Ureter (tissue), 1 donor: ENCODE measurements at regions not wholly inside any gene's neighbourhood (a gene's known extent, or its start where the extent isn't known, plus 50 kb on each side); places are given as distances from the start of the nearest gene placed in this dataset.
"Not testable (repeated sequence)": the region's sequence is repeated elsewhere in the genome, so short reads cannot be mapped to it uniquely, and the experiment has no call there.

Experiments used
- DNase-seq: peaks from one replicate; pipeline ENCODE4 v3.0.0-alpha.2; 2020; ENCODE audit warnings: low spot score
- donor health status: DM: yes; HTN: yes; CAD: no.

DNA sequence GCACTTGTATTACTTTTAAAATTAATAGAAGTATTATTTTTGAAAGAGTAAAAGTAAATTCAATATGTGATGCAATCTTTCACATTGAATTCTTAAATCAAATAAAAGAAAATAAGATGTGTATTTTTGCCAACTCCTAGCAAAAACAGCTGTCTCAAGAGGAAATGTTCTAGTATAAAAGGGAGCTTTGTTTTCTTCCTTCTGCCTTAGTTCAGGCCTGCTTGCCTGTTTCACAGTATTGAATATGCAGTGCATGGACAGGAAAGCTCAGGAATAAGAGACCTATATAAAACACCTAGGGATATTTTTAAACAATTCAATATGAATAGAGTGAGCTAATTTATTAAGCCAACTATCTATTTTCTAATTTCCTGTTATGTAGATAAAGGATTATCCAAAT is 294.8 kb upstream of the G2E3 start:
- DNase-seq: no peak

- DNase-seq: no peak
Observed at GRCh38 chr14:30266290-30266689, 292.7 kb upstream of the G2E3 start.

GRCh38 chr14:30267141-30267540 is 291.8 kb upstream of the G2E3 start:
- DNase-seq: no peak

- DNase-seq: peak; percentile 83
Observed at GRCh38 chr14:30270200-30271161, 288.5 kb upstream of the G2E3 start.

DNA sequence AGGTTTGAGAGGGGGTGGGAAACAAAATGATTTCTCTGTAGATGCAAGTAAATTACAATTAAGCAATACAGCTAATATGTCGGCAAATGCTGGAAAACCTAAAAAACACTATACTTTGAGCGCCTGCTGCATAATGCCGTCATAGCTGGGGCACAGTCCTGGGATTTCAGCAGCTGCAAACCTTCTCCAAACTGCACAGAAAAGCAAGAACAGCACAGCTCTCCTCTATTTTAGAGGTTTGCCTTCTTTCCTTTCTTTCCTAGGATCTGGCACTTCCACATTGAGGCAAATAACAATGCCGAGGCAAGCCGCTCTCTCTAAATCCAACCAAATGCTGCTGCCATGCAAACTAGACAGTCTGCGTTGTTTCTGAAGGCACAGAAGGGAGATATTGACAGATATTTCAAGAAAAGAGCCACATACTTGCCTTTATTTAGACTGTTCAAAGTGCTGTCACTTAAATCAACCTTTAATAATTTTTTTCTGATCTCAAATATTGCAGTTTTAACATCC is 287.1 kb upstream of the G2E3 start:
- no peak for DNase-seq

DNA sequence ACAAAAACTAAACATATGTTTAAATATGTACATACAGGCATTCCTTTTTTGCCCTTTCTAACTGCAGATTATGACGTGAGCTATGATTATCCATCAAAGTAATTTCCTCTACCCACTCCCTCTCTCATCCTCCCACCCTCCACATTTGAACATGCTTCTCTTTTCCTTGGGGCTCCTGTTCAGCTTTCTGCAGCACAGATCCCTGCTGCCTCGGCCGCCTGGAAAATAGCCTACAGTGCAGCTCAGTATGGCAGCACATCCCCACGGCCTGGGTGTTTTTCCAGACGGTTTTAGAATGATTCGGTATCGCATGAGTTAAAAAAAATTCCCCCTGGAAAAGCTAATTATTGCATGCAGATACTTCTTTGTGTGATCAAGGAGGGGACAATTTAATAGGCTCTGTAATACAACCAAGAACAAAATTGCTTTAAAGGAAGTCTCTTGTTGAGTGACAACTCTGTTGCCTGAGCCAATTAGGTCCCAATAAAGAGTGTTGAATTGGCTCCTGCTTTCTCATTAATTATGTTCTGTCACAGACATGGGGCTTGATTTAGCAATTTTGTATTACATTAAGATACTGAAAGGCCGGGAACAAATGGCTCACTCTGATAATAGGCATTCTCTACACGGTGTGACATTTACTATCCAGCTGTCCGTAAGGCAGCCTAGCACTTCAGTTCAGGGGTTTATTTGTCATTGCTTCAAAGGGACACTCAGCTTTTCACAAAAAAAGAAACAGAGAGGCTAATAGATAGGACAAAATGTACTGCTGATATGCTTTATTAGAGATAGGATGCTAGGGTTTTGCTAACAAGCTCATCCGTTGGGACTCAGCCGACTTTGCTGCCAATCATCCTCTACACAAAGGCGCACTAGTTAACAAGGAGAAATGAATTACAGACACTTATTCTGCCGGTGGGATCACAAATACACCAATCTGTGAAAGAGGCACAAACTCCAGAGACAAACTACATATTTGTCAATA is 285.8 kb upstream of the G2E3 start:
- no peak for DNase-seq

DNA sequence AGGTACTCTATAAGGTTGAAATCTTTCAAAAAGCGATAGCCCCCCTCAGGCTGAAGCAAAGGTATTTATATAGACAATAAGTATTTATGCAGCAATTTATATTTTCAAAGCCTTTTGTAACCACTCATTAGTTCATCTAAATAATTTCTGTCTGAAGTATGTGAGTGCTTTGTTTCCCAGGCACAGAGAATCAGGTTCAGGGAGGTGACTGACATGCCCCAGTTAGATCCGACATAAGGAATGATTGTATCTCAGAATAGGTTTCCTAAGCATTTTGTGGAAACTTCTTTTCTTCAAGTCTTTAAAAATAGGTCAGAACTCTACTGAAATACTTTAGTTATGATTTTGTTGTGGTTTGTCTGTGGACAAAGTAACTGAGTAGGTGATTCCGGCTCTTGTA is 283.4 kb upstream of the G2E3 start:
- DNase-seq: no peak

- no peak for DNase-seq
Observed at GRCh38 chr14:30277268-30277667, 281.7 kb upstream of the G2E3 start.

DNA sequence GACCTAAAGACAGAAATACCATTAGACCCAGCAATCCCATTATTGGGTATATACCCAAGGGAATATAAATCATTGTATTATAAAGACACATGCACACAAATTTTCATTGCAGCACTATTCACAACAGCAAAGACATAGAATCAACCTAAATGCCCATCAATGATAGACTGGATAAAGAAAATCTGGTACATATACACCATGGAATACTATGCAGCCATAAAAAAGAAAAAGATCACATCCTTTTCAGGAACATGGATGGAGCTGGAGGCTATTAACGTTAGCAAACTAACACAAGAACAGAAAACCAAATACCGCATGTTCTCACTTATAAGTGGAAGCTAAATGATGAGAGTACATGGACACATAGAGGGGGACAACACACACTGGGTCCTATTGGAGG is 280.1 kb upstream of the G2E3 start:
- DNase-seq: not testable (repeated sequence)

DNA sequence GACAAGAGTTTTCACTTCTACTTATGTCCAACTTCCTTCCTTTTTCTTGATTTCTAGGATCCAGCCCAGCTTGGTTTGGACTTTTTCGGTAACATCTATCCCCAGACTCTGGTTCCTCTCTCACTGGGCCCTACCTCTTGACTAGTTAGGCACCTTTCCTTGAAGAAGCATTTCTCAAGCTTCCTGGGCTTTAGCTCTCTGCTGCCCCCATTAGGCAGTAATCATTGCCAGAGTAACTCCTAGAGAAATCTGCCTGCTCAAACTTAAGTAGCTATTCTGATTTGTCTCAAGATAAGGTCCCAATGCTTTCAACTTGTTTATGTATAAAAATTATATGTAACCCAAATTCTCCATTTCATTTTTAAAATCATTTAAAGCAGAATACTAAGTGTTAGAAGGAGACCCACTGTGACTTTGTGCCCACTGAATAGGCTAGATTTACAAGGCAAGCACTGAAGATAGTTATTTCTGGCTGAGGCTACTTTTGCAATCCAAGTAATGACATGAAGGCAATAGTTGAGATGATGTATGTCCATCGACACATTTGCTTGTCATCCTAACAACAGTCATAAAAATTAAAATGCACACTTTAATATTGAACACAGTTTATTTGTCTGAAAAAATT is 275.0 kb upstream of the G2E3 start:
- DNase-seq: no peak

GRCh38 chr14:30284808-30285207 is 274.1 kb upstream of the G2E3 start:
- no peak for DNase-seq

GRCh38 chr14:30287579-30288445 is 271.1 kb upstream of the G2E3 start:
- DNase-seq: no peak

GRCh38 chr14:30290001-30290400 is 269.0 kb upstream of the G2E3 start:
- no peak for DNase-seq

DNA sequence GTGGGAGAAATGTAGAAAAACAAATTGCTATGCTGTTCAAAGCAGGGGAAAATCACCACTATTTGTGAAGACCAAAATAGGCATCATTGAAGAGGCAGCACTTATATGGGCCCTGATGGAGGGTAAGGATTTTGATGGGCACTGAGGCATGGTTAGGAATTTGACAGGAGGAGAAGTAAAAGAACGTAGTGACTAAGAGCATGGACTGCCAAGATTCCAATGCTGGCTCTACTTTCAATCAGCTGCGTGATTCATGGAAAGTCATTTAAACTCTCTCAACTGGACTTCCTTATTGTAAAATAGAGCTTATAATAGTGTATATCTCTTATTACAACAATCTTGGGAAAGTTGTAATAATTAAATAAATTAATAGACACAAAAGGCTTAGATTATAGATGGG is 267.7 kb upstream of the G2E3 start:
- DNase-seq: no peak

DNA sequence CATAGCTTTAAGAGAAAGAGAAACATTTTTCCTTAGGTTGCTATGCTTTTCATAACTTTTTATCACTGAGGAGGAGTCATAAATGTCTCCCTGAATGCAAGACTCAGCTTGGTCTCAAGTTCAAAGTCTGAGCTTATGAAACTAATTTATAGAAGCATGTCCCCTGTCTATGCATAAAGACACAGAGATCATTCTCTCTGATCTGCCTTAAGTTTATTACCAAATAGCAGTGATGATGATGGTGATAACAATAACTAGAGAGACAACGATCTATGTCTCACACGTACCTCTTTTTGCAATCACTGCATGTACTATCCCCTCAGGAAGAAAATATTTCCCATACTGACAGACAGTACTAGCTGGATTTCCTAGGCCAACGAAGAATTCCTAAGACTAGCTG is 266.4 kb upstream of the G2E3 start:
- no peak for DNase-seq

- no peak for DNase-seq
Observed at GRCh38 chr14:30295980-30296379, 263.0 kb upstream of the G2E3 start.

DNA sequence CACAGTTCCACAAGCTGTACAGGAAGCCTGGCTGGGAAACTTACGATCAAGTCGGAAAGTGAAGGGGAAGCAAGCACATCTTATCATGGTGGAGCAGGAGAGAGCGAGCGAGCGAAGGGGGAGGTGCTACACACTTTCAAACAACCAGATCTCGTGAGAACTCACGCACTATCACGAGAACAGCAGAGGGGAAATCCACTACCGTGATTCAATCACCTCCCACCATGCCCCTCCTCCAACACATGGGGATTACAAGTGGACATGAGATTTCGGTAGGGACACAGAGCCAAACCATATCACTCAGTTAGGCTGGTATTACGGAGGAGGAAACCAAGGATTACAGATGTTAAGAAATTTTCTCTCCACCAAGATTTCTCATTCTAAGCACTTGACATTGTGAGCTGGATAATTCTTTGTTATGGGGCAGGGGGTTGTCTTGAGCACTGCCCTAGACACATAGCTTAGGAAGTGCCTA is 262.0 kb upstream of the G2E3 start:
- no peak for DNase-seq

GRCh38 chr14:30297876-30298795 is 260.8 kb upstream of the G2E3 start:
- DNase-seq: no peak

GRCh38 chr14:30299915-30300314 is 259.0 kb upstream of the G2E3 start:
- DNase-seq: no peak

- no peak for DNase-seq
Observed at GRCh38 chr14:30303350-30303749, 255.6 kb upstream of the G2E3 start.
